ENCODE measurements at regions not wholly inside any gene's neighbourhood (a gene's known extent, or its start where the extent isn't known, plus 50 kb on each side); places are given as distances from the start of the nearest gene placed in this dataset.

- TF ChIP-seq CTCF (IDR thresholded peaks at IDR 0.05) (no peak), POLR2A (IDR thresholded peaks at IDR 0.05) (no peak)
Observed at GRCh38 chr7:17067691-17068090, 185.9 kb upstream of the AGR3 start.
